ENCODE measurements at regions not wholly inside any gene's neighbourhood (a gene's known extent, or its start where the extent isn't known, plus 50 kb on each side); places are given as distances from the start of the nearest gene placed in this dataset.

GRCh38 chrX:139198936-139199335 is 331.6 kb upstream of the F9 start:
- Histone ChIP-seq H3K9me3 (replicated peaks; ENCODE audit: control insufficient read depth, insufficient read depth, low read depth, low read length) (no peaks in the 10 kb centered on the region), H3K36me3 (ENCODE audit: control insufficient read depth, insufficient read depth, low read length) (peaks cover 5% of the 10 kb centered on the region), H3K79me2 (ENCODE audit: control insufficient read depth, insufficient read depth, low read length) (peaks cover 6% of the 10 kb centered on the region; the same call in 2 of the 3 replicates), H2AFZ (ENCODE audit: low read depth, low read length) (no peak overlapping the region), H3K27me3 (ENCODE audit: control insufficient read depth in 2 of 2, insufficient read depth in 2 of 2, low read length in 2 of 2) (no peaks in the 10 kb centered on the region), H3K27ac (ENCODE audit: extremely low read depth, low read depth, low read length) (no peak overlapping the region), H4K20me1 (replicated peaks; ENCODE audit: control insufficient read depth, insufficient read depth, low read length) (no peaks in the 10 kb centered on the region), H3K4me1 (replicated peaks in 1 of 2; ENCODE audit: control insufficient read depth in 2 of 2, insufficient read depth in 2 of 2, low read length in 2 of 2) (peaks cover 20 to 26% of the 10 kb centered on the region in 2 experiments; a peak in 4 of 5 replicates), H3K4me2 (ENCODE audit: insufficient read depth, low read length) (no peak overlapping the region), H3K4me3 (no peak overlapping the region), H3K9ac (ENCODE audit: insufficient read depth in 1 of 2, low read depth in 2 of 2, low read length in 2 of 2) (no peak overlapping the region), H3K9me1 (ENCODE audit: control insufficient read depth, insufficient read depth, low read length) (no peaks in the 10 kb centered on the region)
- intact Hi-C loops (cut with micrococcal nuclease) (no loop called here), in situ Hi-C loops (cut with MboI) (no loop called here)
- ChIA-PET POLR2A (no interaction called here), CTCF (ENCODE audit: low intra/inter-chr PET ratio) (no interaction called here)
- ATAC-seq = no peak
- BruUV-seq (replicated peaks) = no TSS peak
- no peak for FAIRE-seq
- TF ChIP-seq CBX8 (IDR thresholded peaks at IDR 0.05; ENCODE audit: borderline replicate concordance, extremely low read depth, low read depth, low read length, poor library complexity, severe bottlenecking) (no peak), PBX2 (CRISPR knock-in tag; IDR thresholded peaks at IDR 0.05; ENCODE audit: low read depth) (no peak), PBX2 (tag; conservative IDR thresholded peaks at IDR 0.05; ENCODE audit: low read depth) (peak; percentile 79), MEIS2 (IDR thresholded peaks at IDR 0.05; ENCODE audit: partially characterized antibody) (peak; percentile 70), ARID2 (IDR thresholded peaks at IDR 0.05) (no peak)
- DNase-seq (ENCODE audit: extremely low read depth in 1 of 4, low spot score in 3 of 4) = no peak
